Mammary epithelial cell (primary cell): ENCODE measurements at regions not wholly inside any gene's neighbourhood (a gene's known extent, or its start where the extent isn't known, plus 50 kb on each side); places are given as distances from the start of the nearest gene placed in this dataset.

Experiments
- CTCF ChIP-seq, 2 donors: IDR thresholded peaks in 1 of 2; conservative IDR thresholded peaks in 1 of 2; 2 replicates each; pipeline ENCODE4 v1.5.1; 2011 to 2012; ENCODE audit warnings: inconsistent platforms in 2 of 2, low read length in 2 of 2, mild to moderate bottlenecking in 2 of 2, control low read depth in 1 of 2, low read depth in 1 of 2; ENCODE audit not compliant: insufficient read depth in 1 of 2; ENCODE audit errors: extremely low read depth in 1 of 2
- EZH2 ChIP-seq: IDR thresholded peaks from 2 replicates; pipeline ENCODE4 v1.6.1; 2012; ENCODE audit warnings: low read length, inconsistent platforms, borderline replicate concordance

- TF ChIP-seq CTCF (conservative IDR thresholded peaks at IDR 0.05 in 1 of 2, IDR thresholded peaks at IDR 0.05 in 1 of 2; ENCODE audit: extremely low read depth in 1 of 2, insufficient read depth in 1 of 2, low read depth in 1 of 2, low read length in 2 of 2) (no peak), EZH2 (no peak)
These were observed 106.2 kb upstream of the RHOBTB1 start for GRCh38 chr10:61050120-61050745.
